ENCODE measurements at regions not wholly inside any gene's neighbourhood (a gene's known extent, or its start where the extent isn't known, plus 50 kb on each side); places are given as distances from the start of the nearest gene placed in this dataset.

- no peak for DNase-seq
Measured at GRCh38 chr1:103854279-103854678, 104.6 kb downstream of the AMY1C start.

GRCh38 chr1:103859721-103860120, 110.0 kb downstream of the AMY1C start:
- no peak for DNase-seq

DNA sequence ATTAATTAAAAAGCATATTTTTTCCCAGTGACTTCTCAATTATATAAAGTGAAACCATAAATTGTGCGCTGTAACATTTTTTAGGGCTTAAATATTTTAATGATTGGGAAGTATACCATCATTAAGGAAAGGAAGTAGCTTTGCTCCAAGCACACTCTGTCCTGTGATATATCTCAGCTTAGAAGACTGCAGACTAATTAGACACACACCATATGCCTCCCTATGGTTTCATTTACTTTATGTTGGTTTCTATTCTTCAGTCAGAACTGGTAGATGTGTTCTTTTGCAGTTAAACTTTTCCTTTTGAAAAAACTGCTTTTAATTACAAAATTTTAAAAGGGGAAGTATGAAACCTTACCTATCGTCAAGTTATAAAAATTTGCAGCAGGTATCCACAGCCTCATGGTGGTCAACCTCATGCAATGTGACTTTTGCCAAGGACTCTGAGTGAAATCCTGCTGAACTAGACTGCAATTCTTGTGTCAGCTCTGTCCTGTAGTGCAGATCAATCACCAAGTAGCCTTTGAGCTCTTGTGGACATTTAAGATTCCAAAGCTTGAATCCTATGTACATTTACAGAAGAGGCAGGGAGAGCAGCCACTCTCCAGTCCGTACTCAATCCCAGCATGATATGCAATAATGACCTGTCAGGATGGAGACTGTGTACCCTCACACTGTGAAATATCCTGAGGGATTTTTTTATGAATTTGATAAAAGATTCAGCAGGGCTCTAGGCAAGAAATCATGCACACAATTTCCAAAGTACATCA, 149.1 kb downstream of the AMY1C start:
- no peak for DNase-seq

- no peak for DNase-seq
Measured at GRCh38 chr1:103900005-103900404, 150.3 kb downstream of the AMY1C start.

DNA sequence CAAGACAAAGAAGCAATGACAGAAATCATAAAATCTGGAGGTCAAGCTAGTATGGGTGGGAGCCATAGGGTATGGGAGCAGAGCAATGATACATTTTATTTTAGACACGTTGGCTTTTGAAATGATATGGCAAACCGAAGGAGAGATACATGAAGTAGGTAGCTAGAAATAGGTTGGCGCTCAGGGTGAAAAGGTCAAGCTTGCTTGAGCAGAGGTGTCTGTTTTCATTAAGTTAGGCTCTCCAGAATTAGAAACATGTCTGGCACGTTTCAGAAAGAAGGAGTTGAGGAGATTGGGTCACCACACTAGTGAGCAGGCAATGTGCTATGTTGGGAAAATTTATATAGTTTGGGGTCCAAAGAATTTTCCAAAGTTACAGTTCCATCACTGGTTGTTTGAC, 151.4 kb downstream of the AMY1C start:
- no peak for DNase-seq

DNA sequence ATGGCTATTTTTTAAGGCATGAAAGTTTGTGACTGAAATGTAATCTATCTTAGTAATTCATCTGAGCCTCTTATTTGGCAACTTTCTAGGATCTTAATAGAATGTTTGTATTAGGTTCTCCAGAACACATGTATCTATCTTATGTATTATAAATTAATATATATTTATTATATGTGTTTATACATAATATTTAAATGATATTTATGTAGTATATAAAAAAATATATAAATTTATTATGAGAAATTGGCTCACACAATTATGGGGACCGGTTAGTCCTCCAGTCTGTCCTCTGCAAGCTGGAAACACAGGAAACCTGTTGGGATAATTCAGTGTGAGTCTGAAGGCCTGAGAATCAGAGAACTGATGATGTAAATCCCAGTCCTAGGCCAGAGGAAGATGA, 155.7 kb downstream of the AMY1C start:
- DNase-seq, result no peak

GRCh38 chr1:103911450-103911849, 161.8 kb downstream of the AMY1C start:
- DNase-seq, result no peak

- no peak for DNase-seq
Measured at GRCh38 chr1:103917795-103918194, 168.1 kb downstream of the AMY1C start.

GRCh38 chr1:103931891-103932290, 182.2 kb downstream of the AMY1C start:
- DNase-seq, result no peak

DNA sequence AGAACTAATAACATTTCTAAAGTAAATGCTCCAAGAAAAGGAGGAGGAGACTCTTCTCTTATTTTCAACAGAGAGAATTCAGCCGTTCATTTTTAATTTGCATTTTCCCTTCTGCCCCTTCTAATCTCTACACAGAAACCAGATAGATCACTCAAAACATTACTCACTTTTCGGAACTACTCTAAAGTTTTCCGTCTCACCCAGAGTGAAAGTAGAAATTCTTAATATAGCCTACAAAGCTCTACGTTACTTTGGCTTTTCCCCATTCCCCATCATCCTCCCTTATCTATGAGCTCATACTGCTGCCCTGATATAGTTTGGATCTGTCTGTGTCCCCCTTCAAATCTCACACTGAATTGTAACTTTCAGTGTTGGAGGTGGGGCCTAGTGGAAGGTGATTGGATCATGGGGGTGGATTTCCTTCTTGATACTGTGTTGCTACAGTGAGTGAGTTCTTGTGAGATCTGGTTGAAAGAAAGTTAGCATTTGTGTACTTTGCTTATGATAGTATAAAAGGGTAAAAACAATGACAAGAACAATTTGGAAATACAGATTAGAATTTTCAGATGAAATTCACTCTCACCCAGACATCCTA, 188.2 kb downstream of the AMY1C start:
- no peak for DNase-seq

DNA sequence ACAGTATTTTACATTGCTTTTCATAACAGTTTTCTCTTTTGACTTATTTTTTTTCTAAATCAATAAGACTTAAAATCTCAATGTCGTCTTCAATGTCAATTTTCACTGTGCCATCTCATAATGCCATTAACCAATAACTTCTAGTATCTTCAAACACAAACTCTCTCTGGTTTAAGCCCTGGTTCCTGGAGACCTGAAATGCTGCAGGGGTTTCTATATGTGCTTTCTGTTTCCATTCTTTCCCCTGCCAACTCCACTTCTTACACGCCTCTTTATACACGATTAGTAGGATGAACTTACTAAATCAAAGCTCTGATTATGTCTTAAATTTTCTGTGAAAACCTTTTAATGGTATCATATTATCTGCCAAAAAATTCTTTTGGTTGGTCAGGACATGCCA, 191.4 kb downstream of the AMY1C start:
- DNase-seq, result no peak

- no peak for DNase-seq
Measured at GRCh38 chr1:103942029-103942428, 192.3 kb downstream of the AMY1C start.

DNA sequence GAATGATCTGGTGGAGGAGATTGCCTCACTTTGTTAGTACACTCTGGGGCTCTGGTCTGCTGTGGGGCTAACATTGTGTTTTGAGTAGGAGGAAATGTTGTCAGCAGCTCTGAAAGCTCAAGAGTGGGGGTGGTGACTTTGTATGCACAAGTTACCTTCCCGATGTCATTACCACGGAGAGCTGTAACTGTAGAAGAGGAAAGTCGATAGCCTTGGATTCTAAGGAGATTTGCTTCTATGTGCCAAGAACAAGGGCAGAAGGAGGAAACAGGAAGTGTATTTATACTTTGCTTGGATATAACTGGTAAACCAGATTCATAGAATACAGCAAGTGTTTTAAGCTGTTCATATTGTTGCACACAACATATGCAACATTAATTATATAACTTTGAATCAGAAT, 196.1 kb downstream of the AMY1C start:
- DNase-seq, result no peak

- DNase-seq, result no peak
Measured at GRCh38 chr1:103948526-103948925, 198.8 kb downstream of the AMY1C start.

DNA sequence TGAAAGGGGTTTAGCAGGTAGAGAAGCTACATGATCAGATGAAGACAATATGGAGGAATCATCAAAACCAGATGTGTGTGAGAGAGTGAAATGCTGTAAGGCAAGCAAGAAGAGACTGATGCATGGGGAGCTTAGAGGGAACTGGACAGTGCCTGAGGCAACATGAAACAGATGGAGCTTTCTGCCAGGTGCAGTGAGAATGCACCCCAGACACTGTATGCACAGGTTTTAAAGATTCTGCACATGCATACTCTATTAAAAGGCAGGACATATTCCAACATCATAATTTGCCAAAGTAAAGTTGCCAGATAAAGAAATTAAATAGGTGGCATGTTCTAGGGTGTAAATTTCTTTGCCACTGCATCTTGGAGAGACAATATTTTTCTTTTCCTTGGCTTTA, 200.1 kb downstream of the AMY1C start:
- no peak for DNase-seq

GRCh38 chr1:103953386-103953785, 203.7 kb downstream of the AMY1C start:
- no peak for DNase-seq

DNA sequence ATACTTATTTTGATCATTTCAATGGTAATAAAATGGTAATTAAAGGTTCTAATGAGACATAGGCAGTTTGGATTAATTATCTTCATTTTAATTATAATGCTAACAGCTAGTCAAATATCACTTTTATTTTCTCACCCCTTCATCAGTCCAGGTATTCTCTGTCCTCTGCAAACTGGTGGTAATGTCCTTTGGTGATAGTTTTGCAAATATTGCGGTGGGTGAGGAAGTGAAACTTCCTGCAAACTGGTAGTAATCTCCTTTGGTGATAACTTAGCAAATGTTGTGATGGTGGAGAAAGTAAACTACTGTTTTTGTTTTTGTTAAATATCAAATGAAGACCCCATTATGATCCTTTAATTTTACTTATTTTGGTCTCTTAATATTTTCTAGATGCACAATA, 209.0 kb downstream of the AMY1C start:
- no peak for DNase-seq

- DNase-seq, result no peak
Measured at GRCh38 chr1:103959565-103959964, 209.9 kb downstream of the AMY1C start.

DNA sequence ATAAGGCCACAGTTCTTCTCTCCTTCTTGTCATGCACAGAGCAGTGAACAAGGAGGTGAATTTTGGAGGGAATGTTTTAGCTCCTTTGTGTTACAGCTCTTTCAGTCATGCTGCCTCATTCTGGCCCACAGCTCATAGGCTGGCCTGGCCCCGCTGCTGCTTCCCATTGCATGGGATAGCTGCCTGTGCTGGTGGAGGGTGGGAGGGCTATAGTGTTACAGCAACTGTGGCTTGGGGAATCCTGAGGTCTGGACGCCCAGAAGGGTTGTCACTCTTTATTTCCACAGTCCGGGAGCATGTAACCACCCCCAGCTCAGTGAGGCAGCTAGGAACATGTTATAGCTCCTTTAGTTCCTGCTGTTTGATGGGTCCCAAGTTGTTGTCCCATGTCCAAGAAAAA, 210.3 kb downstream of the AMY1C start:
- DNase-seq, result no peak

DNA sequence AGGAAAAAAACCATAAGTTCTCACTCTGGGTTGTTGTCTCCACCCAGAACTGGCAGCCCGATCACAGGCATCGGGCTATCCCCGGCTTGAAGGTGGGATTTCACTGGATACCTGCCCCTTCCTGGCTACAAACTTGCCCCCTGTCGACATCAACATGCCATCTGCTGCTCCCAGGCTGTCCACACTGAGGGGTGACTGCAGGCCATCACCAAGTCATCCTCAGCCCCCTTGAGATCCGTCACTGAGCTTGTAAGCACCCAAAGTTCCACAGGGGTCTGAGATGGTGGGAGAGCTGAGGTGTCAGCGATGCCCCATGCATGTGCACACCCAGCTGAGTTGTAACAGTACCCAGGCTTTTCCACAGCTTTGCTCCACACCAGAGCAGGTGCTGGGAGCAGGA, 211.0 kb downstream of the AMY1C start:
- DNase-seq, result no peak

GRCh38 chr1:103986792-103987191, 237.1 kb downstream of the AMY1C start:
- DNase-seq, result no peak

DNA sequence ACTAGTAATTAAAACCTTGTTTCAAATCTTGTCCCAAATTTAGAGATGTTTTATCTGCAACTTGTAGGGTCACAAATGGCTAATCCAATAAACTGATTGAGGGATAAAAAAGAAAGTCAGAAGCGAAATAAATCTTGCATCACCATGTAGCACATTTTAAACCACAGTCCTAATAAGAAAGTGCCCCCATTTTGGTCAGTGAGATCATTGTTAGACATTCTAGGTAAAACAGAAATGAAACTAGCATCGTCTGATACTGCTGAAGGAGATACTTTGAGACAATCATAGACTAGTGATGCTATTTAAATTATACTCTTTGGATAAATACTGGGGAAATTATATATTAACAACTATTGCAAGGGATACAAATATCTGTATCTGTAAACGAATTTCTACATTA, 247.9 kb downstream of the AMY1C start:
- no peak for DNase-seq

- no peak for DNase-seq
Measured at GRCh38 chr1:104018922-104019674, 269.4 kb downstream of the AMY1C start.

- no peak for DNase-seq
Measured at GRCh38 chr1:104019675-104020049, 270.0 kb downstream of the AMY1C start.

Measured in GOT3 (cell line).